Ectodermal cell (in vitro differentiated cells): ENCODE measurements at regions not wholly inside any gene's neighbourhood (a gene's known extent, or its start where the extent isn't known, plus 50 kb on each side); places are given as distances from the start of the nearest gene placed in this dataset.
A peak's percentile ranks its signal among the peaks of the same experiment; 100 is the strongest.

Source experiments
- H3K27ac ChIP-seq: 2 replicates; pipeline ENCODE4 v1.7.0; 2013; ENCODE audit warnings: mild to moderate bottlenecking, low read depth, low read length; ENCODE audit not compliant: insufficient read depth, poor library complexity, severe bottlenecking
- H3K27me3 ChIP-seq: 2 replicates; pipeline ENCODE4 v1.7.0; 2013; ENCODE audit warnings: mild to moderate bottlenecking, low read length; ENCODE audit not compliant: insufficient read depth, control insufficient read depth, poor library complexity, severe bottlenecking
- H3K36me3 ChIP-seq: one replicate; pipeline ENCODE4 v1.7.0; 2013; ENCODE audit warnings: low read length; ENCODE audit not compliant: control insufficient read depth, insufficient read depth
- H3K4me1 ChIP-seq: one replicate; pipeline ENCODE4 v1.7.0; 2013; ENCODE audit warnings: low read length; ENCODE audit not compliant: control insufficient read depth, insufficient read depth
- H3K4me3 ChIP-seq: 2 replicates; pipeline ENCODE4 v1.7.0; 2013; ENCODE audit warnings: low read depth, low read length, control low read depth; ENCODE audit not compliant: insufficient read depth
- H3K9me3 ChIP-seq: 2 replicates; pipeline ENCODE4 v1.7.0; 2013; ENCODE audit warnings: mild to moderate bottlenecking, low read length, moderate library complexity; ENCODE audit not compliant: control insufficient read depth
- WGBS, 2 experiments: methylation state at CpG; one replicate each; pipeline ENCODE4 v1.1.7; 2013; ENCODE audit warnings: missing lambda C conversion rate in 2 of 2; 5-methylcytosine and 5-hydroxymethylcytosine counted together

- Histone ChIP-seq H3K27ac (no peak overlapping the region), H3K27me3 (peaks cover 38% of the 10 kb centered on the region), H3K9me3 (no peaks in the 10 kb centered on the region), H3K36me3 (no peaks in the 10 kb centered on the region), H3K4me3 (no peak overlapping the region), H3K4me1 (peaks cover 25% of the 10 kb centered on the region)
- WGBS, 2 experiments: 94 to 96% methylated on average over 6 of the region's 6 CpGs
These were observed 66.2 kb downstream of the HES1 start for GRCh38 chr3:194201953-194202666.

GRCh38 chr3:194203482-194204041, 67.6 kb downstream of the HES1 start:
- WGBS, 2 experiments: 63 to 67% methylated on average over 11 of the region's 11 CpGs
- H3K9me3 ChIP-seq: no peaks in the 10 kb centered on the region
- H3K4me3 ChIP-seq: peak overlapping the region; percentile 34
- H3K27me3 ChIP-seq: peaks cover 32% of the 10 kb centered on the region
- H3K27ac ChIP-seq: no peak overlapping the region
- H3K36me3 ChIP-seq: no peaks in the 10 kb centered on the region
- peaks cover 25% of the 10 kb centered on the region for H3K4me1 ChIP-seq

GRCh38 chr3:194204042-194204987, 68.4 kb downstream of the HES1 start:
- 9% methylated on average over 79 of the region's 79 CpGs for WGBS, 2 experiments
- Histone ChIP-seq H3K9me3 (no peaks in the 10 kb centered on the region), H3K4me3 (peak overlapping the region; percentile 34)

GRCh38 chr3:194205675-194206133, 69.8 kb downstream of the HES1 start:
- WGBS, 2 experiments: 32 to 49% methylated on average over 8 of the region's 8 CpGs
- Histone ChIP-seq H3K27ac (no peak overlapping the region), H3K4me3 (no peak overlapping the region), H3K9me3 (no peaks in the 10 kb centered on the region), H3K4me1 (peaks cover 25% of the 10 kb centered on the region), H3K36me3 (no peaks in the 10 kb centered on the region), H3K27me3 (peaks cover 26% of the 10 kb centered on the region)

More at GRCh38 chr3:194204042-194204987, 68.4 kb downstream of the HES1 start:
- Histone ChIP-seq H3K36me3 (no peaks in the 10 kb centered on the region), H3K27ac (no peak overlapping the region), H3K27me3 (peaks cover 32% of the 10 kb centered on the region), H3K4me1 (peaks cover 25% of the 10 kb centered on the region)

- Histone ChIP-seq H3K4me3 (no peak overlapping the region), H3K36me3 (no peaks in the 10 kb centered on the region), H3K27me3 (peaks cover 26% of the 10 kb centered on the region), H3K27ac (no peak overlapping the region), H3K4me1 (peaks cover 29% of the 10 kb centered on the region), H3K9me3 (no peaks in the 10 kb centered on the region)
- 89 to 91% methylated on average over 10 of the region's 10 CpGs for WGBS, 2 experiments
These were observed 70.4 kb downstream of the HES1 start for GRCh38 chr3:194206320-194206719.

GRCh38 chr3:194208709-194209108, 72.8 kb downstream of the HES1 start:
- H3K9me3 ChIP-seq: no peaks in the 10 kb centered on the region
- peaks cover 49% of the 10 kb centered on the region for H3K4me1 ChIP-seq
- H3K4me3 ChIP-seq: no peak overlapping the region
- 96 to 99% methylated on average over 3 of the region's 3 CpGs for WGBS, 2 experiments
- H3K27ac ChIP-seq: no peak overlapping the region
- no peaks in the 10 kb centered on the region for H3K36me3 ChIP-seq
- H3K27me3 ChIP-seq: peaks cover 13% of the 10 kb centered on the region

- H3K4me3 ChIP-seq: no peak overlapping the region
- no peaks in the 10 kb centered on the region for H3K27me3 ChIP-seq
- WGBS, 2 experiments: 2 to 4% methylated on average over 11 to 13 of the region's 13 CpGs
- peak overlapping the region; percentile 95 for H3K27ac ChIP-seq
- H3K4me1 ChIP-seq: peaks cover 32% of the 10 kb centered on the region
- H3K36me3 ChIP-seq: no peaks in the 10 kb centered on the region
- H3K9me3 ChIP-seq: no peaks in the 10 kb centered on the region
These were observed 76.4 kb downstream of the HES1 start for GRCh38 chr3:194212161-194212844.

GRCh38 chr3:194212845-194213331, 76.9 kb downstream of the HES1 start:
- Histone ChIP-seq H3K27me3 (no peaks in the 10 kb centered on the region), H3K36me3 (no peaks in the 10 kb centered on the region), H3K4me1 (peaks cover 32% of the 10 kb centered on the region), H3K27ac (peak overlapping the region; percentile 95), H3K4me3 (peak overlapping the region; percentile 2), H3K9me3 (no peaks in the 10 kb centered on the region)
- WGBS, 2 experiments: 1 to 3% methylated on average over 10 of the region's 10 CpGs

GRCh38 chr3:194215392-194215791, 79.4 kb downstream of the HES1 start:
- Histone ChIP-seq H3K27me3 (no peaks in the 10 kb centered on the region), H3K4me1 (peaks cover 35% of the 10 kb centered on the region)
- WGBS, 2 experiments: 75 to 82% methylated on average over 6 of the region's 6 CpGs

More at GRCh38 chr3:194215392-194215791, 79.4 kb downstream of the HES1 start:
- H3K4me3 ChIP-seq: no peak overlapping the region
- H3K27ac ChIP-seq: no peak overlapping the region
- no peaks in the 10 kb centered on the region for H3K9me3 ChIP-seq
- no peaks in the 10 kb centered on the region for H3K36me3 ChIP-seq
